ENCODE measurements at regions not wholly inside any gene's neighbourhood (a gene's known extent, or its start where the extent isn't known, plus 50 kb on each side); places are given as distances from the start of the nearest gene placed in this dataset.

GRCh38 chr14:85038526-85039352 lies 491.2 kb upstream of the FLRT2 start:
- DNase-seq (ENCODE audit: extremely low spot score in 2 of 2) = no peak
- H3K4me1 ChIP-seq = no peaks in the 10 kb centered on the region
- no peaks in the 10 kb centered on the region for H3K36me3 ChIP-seq
- no peaks in the 10 kb centered on the region for H3K27me3 ChIP-seq
- TF ChIP-seq POLR2AphosphoS5 (IDR thresholded peaks at IDR 0.05; ENCODE audit: insufficient read depth in 1 of 2, low read depth in 1 of 2) (no peak), POLR2A (IDR thresholded peaks at IDR 0.05) (no peak)
- TF ChIP-seq, protein P1, sequence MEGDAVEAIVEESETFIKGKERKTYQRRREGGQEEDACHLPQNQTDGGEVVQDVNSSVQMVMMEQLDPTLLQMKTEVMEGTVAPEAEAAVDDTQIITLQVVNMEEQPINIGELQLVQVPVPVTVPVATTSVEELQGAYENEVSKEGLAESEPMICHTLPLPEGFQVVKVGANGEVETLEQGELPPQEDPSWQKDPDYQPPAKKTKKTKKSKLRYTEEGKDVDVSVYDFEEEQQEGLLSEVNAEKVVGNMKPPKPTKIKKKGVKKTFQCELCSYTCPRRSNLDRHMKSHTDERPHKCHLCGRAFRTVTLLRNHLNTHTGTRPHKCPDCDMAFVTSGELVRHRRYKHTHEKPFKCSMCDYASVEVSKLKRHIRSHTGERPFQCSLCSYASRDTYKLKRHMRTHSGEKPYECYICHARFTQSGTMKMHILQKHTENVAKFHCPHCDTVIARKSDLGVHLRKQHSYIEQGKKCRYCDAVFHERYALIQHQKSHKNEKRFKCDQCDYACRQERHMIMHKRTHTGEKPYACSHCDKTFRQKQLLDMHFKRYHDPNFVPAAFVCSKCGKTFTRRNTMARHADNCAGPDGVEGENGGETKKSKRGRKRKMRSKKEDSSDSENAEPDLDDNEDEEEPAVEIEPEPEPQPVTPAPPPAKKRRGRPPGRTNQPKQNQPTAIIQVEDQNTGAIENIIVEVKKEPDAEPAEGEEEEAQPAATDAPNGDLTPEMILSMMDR (IDR thresholded peaks at IDR 0.05) = no peak
- H3K27ac ChIP-seq = no peak overlapping the region
- H3K4me3 ChIP-seq = no peak overlapping the region
- no peaks in the 10 kb centered on the region for H3K9me3 ChIP-seq
- intact Hi-C loops (cut with DNase I) = no loop called here

- no peak for DNase-seq (ENCODE audit: extremely low spot score in 2 of 2)
- no peaks in the 10 kb centered on the region for H3K9me3 ChIP-seq
- intact Hi-C loops (cut with DNase I) = no loop called here
Measured at GRCh38 chr14:85039353-85039626, 490.7 kb upstream of the FLRT2 start.

GRCh38 chr14:85040046-85040685 lies 489.8 kb upstream of the FLRT2 start:
- no peak for DNase-seq (ENCODE audit: extremely low spot score in 2 of 2)
- Histone ChIP-seq H3K36me3 (no peaks in the 10 kb centered on the region), H3K4me3 (no peak overlapping the region), H3K9me3 (no peaks in the 10 kb centered on the region), H3K27me3 (no peaks in the 10 kb centered on the region), H3K4me1 (no peaks in the 10 kb centered on the region), H3K27ac (no peak overlapping the region)
- TF ChIP-seq POLR2A (IDR thresholded peaks at IDR 0.05) = no peak
- TF ChIP-seq POLR2AphosphoS5 (IDR thresholded peaks at IDR 0.05; ENCODE audit: insufficient read depth in 1 of 2, low read depth in 1 of 2) = no peak
- intact Hi-C loops (cut with DNase I) = no loop called here

More at GRCh38 chr14:85039353-85039626, 490.7 kb upstream of the FLRT2 start:
- Histone ChIP-seq H3K36me3 (no peaks in the 10 kb centered on the region), H3K27me3 (no peaks in the 10 kb centered on the region), H3K4me3 (no peak overlapping the region), H3K4me1 (no peaks in the 10 kb centered on the region), H3K27ac (no peak overlapping the region)
- TF ChIP-seq, protein P1 (IDR thresholded peaks at IDR 0.05) = no peak
- TF ChIP-seq POLR2AphosphoS5 (IDR thresholded peaks at IDR 0.05; ENCODE audit: insufficient read depth in 1 of 2, low read depth in 1 of 2) = no peak
- no peak for TF ChIP-seq POLR2A (IDR thresholded peaks at IDR 0.05)

DNA sequence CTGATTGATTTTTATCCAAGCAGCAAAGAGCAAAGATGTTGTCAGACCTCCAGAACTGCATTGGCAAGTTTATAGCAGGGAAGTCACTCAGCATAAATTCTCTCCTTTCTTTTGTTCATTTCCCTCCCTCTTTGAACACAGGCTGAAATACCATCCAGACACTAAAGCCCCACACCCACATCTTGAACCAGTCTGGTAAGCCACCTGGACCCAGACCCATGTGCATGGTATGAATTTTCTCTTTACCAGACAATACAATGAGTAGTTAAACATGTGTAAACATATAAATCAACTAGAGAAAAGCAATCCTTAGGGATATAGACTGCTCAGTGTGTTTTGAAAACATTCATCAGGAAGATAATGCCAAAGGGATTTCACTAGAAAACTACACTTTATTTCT lies 488.3 kb upstream of the FLRT2 start:
- Histone ChIP-seq H3K27ac (no peak overlapping the region), H3K36me3 (no peaks in the 10 kb centered on the region), H3K9me3 (no peaks in the 10 kb centered on the region), H3K27me3 (no peaks in the 10 kb centered on the region), H3K4me1 (no peaks in the 10 kb centered on the region), H3K4me3 (no peak overlapping the region)
- TF ChIP-seq, protein P1 (IDR thresholded peaks at IDR 0.05) = no peak
- TF ChIP-seq POLR2AphosphoS5 (IDR thresholded peaks at IDR 0.05; ENCODE audit: insufficient read depth in 1 of 2, low read depth in 1 of 2) (no peak), POLR2A (IDR thresholded peaks at IDR 0.05) (no peak)
- intact Hi-C loops (cut with DNase I) = no loop called here
- DNase-seq (ENCODE audit: extremely low spot score in 2 of 2) = no peak

GRCh38 chr14:85042301-85042700 lies 487.6 kb upstream of the FLRT2 start:
- Histone ChIP-seq H3K36me3 (no peaks in the 10 kb centered on the region), H3K4me1 (no peaks in the 10 kb centered on the region), H3K27me3 (no peaks in the 10 kb centered on the region), H3K4me3 (no peak overlapping the region), H3K27ac (no peak overlapping the region), H3K9me3 (no peaks in the 10 kb centered on the region)
- DNase-seq (ENCODE audit: extremely low spot score in 2 of 2) = no peak
- intact Hi-C loops (cut with DNase I) = no loop called here
- TF ChIP-seq POLR2AphosphoS5 (IDR thresholded peaks at IDR 0.05; ENCODE audit: insufficient read depth in 1 of 2, low read depth in 1 of 2) (no peak), POLR2A (IDR thresholded peaks at IDR 0.05) (no peak)
- TF ChIP-seq, protein P1 (IDR thresholded peaks at IDR 0.05) = no peak

Measured in vagina (tissue), 2 donors.